Astrocyte of the spinal cord (primary cell): ENCODE measurements at regions not wholly inside any gene's neighbourhood (a gene's known extent, or its start where the extent isn't known, plus 50 kb on each side); places are given as distances from the start of the nearest gene placed in this dataset.

Experiments used
- DNase-seq: peaks from one replicate; pipeline ENCODE4 v3.0.0; 2011; ENCODE audit warnings: low read depth, low spot score
- H3K4me3 ChIP-seq: 2 replicates; pipeline ENCODE4 v1.5.1; 2011; ENCODE audit warnings: low read depth, mild to moderate bottlenecking, low read length, moderate library complexity
- CTCF ChIP-seq: IDR thresholded peaks from 2 replicates; pipeline ENCODE4 v1.5.1; 2012; ENCODE audit warnings: low read depth, mild to moderate bottlenecking, low read length, inconsistent platforms
- in situ Hi-C: cut with HindIII; loops from 2 replicates; pipeline ENCODE4 v1.10.0; 2017; ENCODE audit warnings: low sequenced_read_pairs

GRCh38 chr3:144343777-144344176 is 372.2 kb downstream of the DIPK2A start:
- in situ Hi-C loops, result no loop called here
- TF ChIP-seq CTCF, result no peak
- no peak overlapping the region for H3K4me3 ChIP-seq
- DNase-seq, result no peak

- TF ChIP-seq CTCF, result no peak
- no peak overlapping the region for H3K4me3 ChIP-seq
- in situ Hi-C loops, result no loop called here
- no peak for DNase-seq
These were observed 373.4 kb downstream of the DIPK2A start for GRCh38 chr3:144344925-144345548.

GRCh38 chr3:144350125-144350524 is 378.5 kb downstream of the DIPK2A start:
- no peak overlapping the region for H3K4me3 ChIP-seq
- in situ Hi-C loops, result no loop called here
- no peak for DNase-seq
- no peak for TF ChIP-seq CTCF

- TF ChIP-seq CTCF, result no peak
- in situ Hi-C loops, result no loop called here
- DNase-seq, result no peak
- H3K4me3 ChIP-seq, result no peak overlapping the region
These were observed 379.4 kb downstream of the DIPK2A start for GRCh38 chr3:144351011-144351410.

GRCh38 chr3:144351773-144352365 is 380.2 kb downstream of the DIPK2A start:
- no peak for DNase-seq
- no peak for TF ChIP-seq CTCF
- no peak overlapping the region for H3K4me3 ChIP-seq
- in situ Hi-C loops, result no loop called here

- no peak overlapping the region for H3K4me3 ChIP-seq
- no peak for TF ChIP-seq CTCF
- no peak for DNase-seq
- in situ Hi-C loops, result no loop called here
These were observed 386.6 kb downstream of the DIPK2A start for GRCh38 chr3:144358191-144358590.

- in situ Hi-C loops, result no loop called here
- TF ChIP-seq CTCF, result no peak
- no peak for DNase-seq
- H3K4me3 ChIP-seq, result no peak overlapping the region
These were observed 389.4 kb downstream of the DIPK2A start for GRCh38 chr3:144361002-144361401.
